Hepatocyte (in vitro differentiated cells): ENCODE measurements at regions not wholly inside any gene's neighbourhood (a gene's known extent, or its start where the extent isn't known, plus 50 kb on each side); places are given as distances from the start of the nearest gene placed in this dataset.

Source experiments
- EZH2 ChIP-seq: fragments of 200-600 bp; sonication (generic); IDR thresholded peaks from 2 replicates; pipeline ENCODE4 v1.6.1; 2016; ENCODE audit warnings: antibody characterized with exemption, mild to moderate bottlenecking, borderline replicate concordance
- EZH2phosphoT487 ChIP-seq: fragments of 200-600 bp; sonication (generic); IDR thresholded peaks from one replicate; pipeline ENCODE4 v1.6.1; 2018; ENCODE audit warnings: antibody characterized with exemption, mild to moderate bottlenecking, low read depth, moderate library complexity; ENCODE audit not compliant: unreplicated experiment, severe bottlenecking
- TF ChIP-seq, protein P1 (sequence below): fragments of 200-600 bp; sonication (generic); IDR thresholded peaks from 2 replicates; pipeline ENCODE4 v1.5.1; 2016; ENCODE audit warnings: antibody characterized with exemption, mild to moderate bottlenecking; ENCODE audit not compliant: poor library complexity

DNA sequence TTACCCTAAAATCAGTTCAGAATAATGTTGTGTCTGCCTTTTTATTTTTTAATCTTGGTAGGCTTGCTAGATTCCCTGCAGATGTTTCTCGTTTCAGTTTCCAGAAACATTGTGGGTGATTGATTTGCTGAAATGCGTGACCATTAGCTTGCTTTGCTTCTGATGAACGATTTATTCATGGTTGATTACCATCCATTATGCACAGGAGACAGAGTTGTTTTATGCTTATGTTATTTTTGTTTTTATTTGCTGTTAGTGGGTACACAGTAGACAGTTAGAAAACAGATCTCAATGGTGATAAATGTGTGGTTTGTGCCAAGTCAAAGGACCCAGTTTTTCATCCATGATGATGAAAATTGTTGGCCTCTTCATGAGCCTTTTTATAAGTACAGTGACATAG is 455.6 kb upstream of the BOD1L1 start:
- TF ChIP-seq, protein P1, sequence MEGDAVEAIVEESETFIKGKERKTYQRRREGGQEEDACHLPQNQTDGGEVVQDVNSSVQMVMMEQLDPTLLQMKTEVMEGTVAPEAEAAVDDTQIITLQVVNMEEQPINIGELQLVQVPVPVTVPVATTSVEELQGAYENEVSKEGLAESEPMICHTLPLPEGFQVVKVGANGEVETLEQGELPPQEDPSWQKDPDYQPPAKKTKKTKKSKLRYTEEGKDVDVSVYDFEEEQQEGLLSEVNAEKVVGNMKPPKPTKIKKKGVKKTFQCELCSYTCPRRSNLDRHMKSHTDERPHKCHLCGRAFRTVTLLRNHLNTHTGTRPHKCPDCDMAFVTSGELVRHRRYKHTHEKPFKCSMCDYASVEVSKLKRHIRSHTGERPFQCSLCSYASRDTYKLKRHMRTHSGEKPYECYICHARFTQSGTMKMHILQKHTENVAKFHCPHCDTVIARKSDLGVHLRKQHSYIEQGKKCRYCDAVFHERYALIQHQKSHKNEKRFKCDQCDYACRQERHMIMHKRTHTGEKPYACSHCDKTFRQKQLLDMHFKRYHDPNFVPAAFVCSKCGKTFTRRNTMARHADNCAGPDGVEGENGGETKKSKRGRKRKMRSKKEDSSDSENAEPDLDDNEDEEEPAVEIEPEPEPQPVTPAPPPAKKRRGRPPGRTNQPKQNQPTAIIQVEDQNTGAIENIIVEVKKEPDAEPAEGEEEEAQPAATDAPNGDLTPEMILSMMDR = no peak
- TF ChIP-seq EZH2 = no peak
- no peak for TF ChIP-seq EZH2phosphoT487
